Adipose tissue (tissue), 3 donors: ENCODE measurements at regions not wholly inside any gene's neighbourhood (a gene's known extent, or its start where the extent isn't known, plus 50 kb on each side); places are given as distances from the start of the nearest gene placed in this dataset.

ENCODE experiments used
- H3K27ac ChIP-seq: one replicate; pipeline ENCODE4 v1.5.1; 2013; ENCODE audit warnings: low read depth, low read length
- WGBS, 3 donors: extraction: QIAGEN DNeasy Blood & Tissue Kit; methylation state at CpG; one replicate each; pipeline ENCODE4 v1.1.7; 2013; 5-methylcytosine and 5-hydroxymethylcytosine counted together
- donor health status: healthy with polysubstance abuse.
- donor health status: Bipolar disorder and iron deficiency.
- donor health status: healthy.

- H3K27ac ChIP-seq, result no peak overlapping the region
- 59 to 67% (median 63%) methylated on average over 7 of the region's 7 CpGs for WGBS, 3 donors
Measured at GRCh38 chr17:77899498-77899897, 59.0 kb upstream of the TNRC6C start.

DNA sequence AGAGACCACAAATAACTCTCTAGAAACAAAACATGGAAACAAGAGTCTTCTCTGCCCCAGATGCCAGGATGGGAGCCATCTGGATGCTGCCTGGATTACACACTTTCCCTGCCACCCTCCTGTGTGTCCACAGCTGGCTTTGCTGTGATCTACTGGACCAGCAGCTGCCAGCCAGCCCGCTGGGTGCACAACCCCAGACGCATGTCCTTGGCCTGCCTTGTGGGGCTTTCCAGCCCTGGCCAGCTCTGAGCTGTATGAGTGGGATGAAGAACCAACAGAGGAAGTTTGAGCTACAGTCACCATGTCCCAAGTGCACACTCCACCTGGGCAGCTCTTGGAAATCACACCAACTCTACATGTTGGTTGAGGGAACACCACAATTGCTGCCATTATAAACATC is 57.0 kb upstream of the TNRC6C start:
- H3K27ac ChIP-seq, result no peak overlapping the region
- 86 to 100% (median 92%) methylated on average over 2 of the region's 2 CpGs for WGBS, 3 donors

- H3K27ac ChIP-seq, result no peak overlapping the region
- WGBS, 3 donors, result 62 to 73% (median 65%) methylated on average over 11 to 13 of the region's 14 CpGs
Measured at GRCh38 chr17:77905266-77905665, 53.2 kb upstream of the TNRC6C start.

DNA sequence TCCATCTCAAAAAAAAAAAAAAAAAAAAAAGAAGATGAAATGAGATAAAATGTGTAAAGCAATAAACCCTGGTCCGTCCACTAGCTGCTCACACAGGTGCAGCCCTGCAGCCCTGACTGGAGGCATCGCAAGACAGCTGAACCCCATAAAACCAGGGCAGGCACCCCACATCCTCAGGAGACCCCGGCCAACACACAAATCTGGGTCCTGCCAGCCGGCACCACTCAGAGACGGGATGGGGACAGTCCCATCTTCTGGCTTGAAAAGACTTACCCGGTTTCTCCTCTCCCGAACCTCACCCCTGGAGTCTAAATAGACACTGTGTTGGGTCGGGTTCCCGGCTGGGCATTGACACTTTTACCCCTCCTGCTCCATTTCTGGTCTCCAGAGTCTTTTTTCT is 52.7 kb upstream of the TNRC6C start:
- no peak overlapping the region for H3K27ac ChIP-seq
- 76 to 92% (median 90%) methylated on average over 9 of the region's 9 CpGs for WGBS, 3 donors

DNA sequence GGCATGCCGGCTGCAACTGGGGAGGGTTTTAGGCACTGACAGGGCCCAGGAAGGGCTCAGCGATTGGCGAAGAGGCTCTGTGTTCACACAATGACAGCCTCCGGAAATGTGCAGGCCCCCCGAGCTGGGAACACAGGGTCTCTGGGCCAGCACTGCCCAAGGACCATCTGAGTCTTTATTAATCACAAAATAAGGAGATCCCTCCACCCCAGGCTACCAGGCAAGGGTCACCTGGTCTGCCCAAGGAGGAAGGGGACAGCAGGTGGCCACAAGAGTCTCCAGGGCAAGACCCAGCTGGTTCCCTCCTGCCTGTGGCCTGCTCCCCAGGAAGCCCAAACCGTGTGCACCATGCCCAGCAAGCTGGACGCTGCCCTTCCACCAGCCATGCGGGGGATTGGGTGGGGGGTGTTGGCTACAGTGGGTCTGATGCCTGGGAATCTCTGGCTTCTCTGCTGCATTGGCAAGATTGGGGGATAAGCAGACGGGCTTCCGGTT is 52.1 kb upstream of the TNRC6C start:
- H3K27ac ChIP-seq, result no peak overlapping the region
- 69 to 84% (median 83%) methylated on average over 10 of the region's 10 CpGs for WGBS, 3 donors

GRCh38 chr17:77907497-77908461 is 50.7 kb upstream of the TNRC6C start:
- 80 to 89% (median 85%) methylated on average over 23 of the region's 23 CpGs for WGBS, 3 donors
- no peak overlapping the region for H3K27ac ChIP-seq

GRCh38 chr17:77908501-77908900 is 50.0 kb upstream of the TNRC6C start:
- WGBS, 3 donors, result 61 to 85% (median 81%) methylated on average over 4 of the region's 4 CpGs
- no peak overlapping the region for H3K27ac ChIP-seq
